Activated B cell treated with CpG ODN at 0.5 μM for 24 hours (primary cell): ENCODE measurements at regions not wholly inside any gene's neighbourhood (a gene's known extent, or its start where the extent isn't known, plus 50 kb on each side); places are given as distances from the start of the nearest gene placed in this dataset.

Experiments used
- ATAC-seq: fragments of 200-7000 bp; cut with Tn5 transposase; one replicate; pipeline ENCODE4 v1.10.0; 2021; ENCODE audit warnings: low read depth, mild to moderate bottlenecking, moderate library complexity
- CTCF ChIA-PET: fragments of 350-600 bp; sonication (Branson Sonifier 250); formaldehyde crosslinking; loops from one replicate; lab custom pipeline; 2021; ENCODE audit warnings: antibody characterized with exemption; lab: Charles Lee
- POLR2A ChIA-PET: fragments of 350-600 bp; sonication (Branson Sonifier 250); formaldehyde crosslinking; loops from one replicate; lab custom pipeline; 2021; ENCODE audit warnings: antibody characterized with exemption; lab: Charles Lee
- DNase-seq: peaks from one replicate; pipeline ENCODE4 v3.0.0; 2022
- H3K27ac Mint-ChIP-seq: one replicate; pipeline ENCODE4 v1.8.0; 2020; ENCODE audit warnings: mixed read lengths
- H3K27me3 Mint-ChIP-seq: one replicate; pipeline ENCODE4 v1.8.0; 2021; ENCODE audit warnings: mixed read lengths
- H3K36me3 Mint-ChIP-seq: one replicate; pipeline ENCODE4 v1.8.0; 2021; ENCODE audit warnings: low read depth, mixed read lengths
- H3K4me1 Mint-ChIP-seq: one replicate; pipeline ENCODE4 v1.8.0; 2021; ENCODE audit warnings: mixed read lengths
- H3K4me3 Mint-ChIP-seq: one replicate; pipeline ENCODE4 v1.8.0; 2020; ENCODE audit warnings: mild to moderate bottlenecking, mixed read lengths
- H3K9me3 Mint-ChIP-seq: one replicate; pipeline ENCODE4 v1.8.0; 2020; ENCODE audit warnings: mixed read lengths
- intact Hi-C: fragments of 100-400 bp; cut with micrococcal nuclease; formaldehyde crosslinking; loops from one replicate; pipeline ENCODE4 v1.15.1; 2024
- TF ChIP-seq, protein P1 (sequence below): fragments of 200-600 bp; IDR thresholded peaks from one replicate; pipeline ENCODE4 v1.8.0; 2022; ENCODE audit warnings: antibody characterized with exemption, mild to moderate bottlenecking

DNA sequence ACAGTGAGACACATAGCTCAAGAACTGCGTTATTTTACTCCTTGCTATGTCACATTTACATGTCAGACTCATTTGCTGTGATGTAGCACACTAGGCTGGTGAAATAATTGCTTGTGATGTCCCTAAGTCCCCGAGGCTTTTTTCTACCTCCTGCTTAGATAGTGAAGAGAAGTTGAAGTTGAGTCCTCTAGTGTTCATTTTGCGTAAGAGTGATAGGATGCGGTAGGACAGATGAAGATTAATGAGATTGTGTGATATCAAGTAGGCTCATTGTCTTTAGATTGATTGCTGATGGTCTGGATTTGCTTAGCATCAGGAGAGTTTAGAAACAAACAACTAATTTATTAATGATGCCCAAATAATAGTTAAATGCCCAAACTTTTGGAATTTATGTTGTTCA is 173.6 kb upstream of the NUDT6 start:
- ChIA-PET CTCF (no interaction called here), POLR2A (no interaction called here)
- H3K36me3 Mint-ChIP-seq, result peaks cover 20% of the 10 kb centered on the region
- ATAC-seq, result no peak
- no peak for DNase-seq
- intact Hi-C loops, result no loop called here
- no peaks in the 10 kb centered on the region for H3K4me1 Mint-ChIP-seq
- no peaks in the 10 kb centered on the region for H3K27me3 Mint-ChIP-seq
- H3K9me3 Mint-ChIP-seq, result no peaks in the 10 kb centered on the region
- no peak overlapping the region for H3K4me3 Mint-ChIP-seq
- H3K27ac Mint-ChIP-seq, result no peak overlapping the region
- TF ChIP-seq, protein P1, sequence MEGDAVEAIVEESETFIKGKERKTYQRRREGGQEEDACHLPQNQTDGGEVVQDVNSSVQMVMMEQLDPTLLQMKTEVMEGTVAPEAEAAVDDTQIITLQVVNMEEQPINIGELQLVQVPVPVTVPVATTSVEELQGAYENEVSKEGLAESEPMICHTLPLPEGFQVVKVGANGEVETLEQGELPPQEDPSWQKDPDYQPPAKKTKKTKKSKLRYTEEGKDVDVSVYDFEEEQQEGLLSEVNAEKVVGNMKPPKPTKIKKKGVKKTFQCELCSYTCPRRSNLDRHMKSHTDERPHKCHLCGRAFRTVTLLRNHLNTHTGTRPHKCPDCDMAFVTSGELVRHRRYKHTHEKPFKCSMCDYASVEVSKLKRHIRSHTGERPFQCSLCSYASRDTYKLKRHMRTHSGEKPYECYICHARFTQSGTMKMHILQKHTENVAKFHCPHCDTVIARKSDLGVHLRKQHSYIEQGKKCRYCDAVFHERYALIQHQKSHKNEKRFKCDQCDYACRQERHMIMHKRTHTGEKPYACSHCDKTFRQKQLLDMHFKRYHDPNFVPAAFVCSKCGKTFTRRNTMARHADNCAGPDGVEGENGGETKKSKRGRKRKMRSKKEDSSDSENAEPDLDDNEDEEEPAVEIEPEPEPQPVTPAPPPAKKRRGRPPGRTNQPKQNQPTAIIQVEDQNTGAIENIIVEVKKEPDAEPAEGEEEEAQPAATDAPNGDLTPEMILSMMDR, result no peak

- Mint-ChIP-seq H3K9me3 (no peaks in the 10 kb centered on the region), H3K27ac (no peak overlapping the region), H3K27me3 (no peaks in the 10 kb centered on the region), H3K36me3 (peaks cover 11% of the 10 kb centered on the region), H3K4me1 (no peaks in the 10 kb centered on the region), H3K4me3 (no peak overlapping the region)
- ChIA-PET CTCF (interaction anchor here (0.9 to 3.0 kb wide), 9 partner anchors 461 to 1220 kb away, joined by 3 to 11 read pairs (median 5); no protein-coding TSS in a partner anchor), POLR2A (no interaction called here)
- no peak for ATAC-seq
- intact Hi-C loops, result loop anchor here (1.0 to 5.0 kb wide), 7 partner anchors 294 to 1219 kb away; partner anchors contain the start of gene SPRY1
- DNase-seq, result no peak
- TF ChIP-seq, protein P1, result no peak
These were observed 180.6 kb upstream of the NUDT6 start for GRCh38 chr4:123102897-123103471.

DNA sequence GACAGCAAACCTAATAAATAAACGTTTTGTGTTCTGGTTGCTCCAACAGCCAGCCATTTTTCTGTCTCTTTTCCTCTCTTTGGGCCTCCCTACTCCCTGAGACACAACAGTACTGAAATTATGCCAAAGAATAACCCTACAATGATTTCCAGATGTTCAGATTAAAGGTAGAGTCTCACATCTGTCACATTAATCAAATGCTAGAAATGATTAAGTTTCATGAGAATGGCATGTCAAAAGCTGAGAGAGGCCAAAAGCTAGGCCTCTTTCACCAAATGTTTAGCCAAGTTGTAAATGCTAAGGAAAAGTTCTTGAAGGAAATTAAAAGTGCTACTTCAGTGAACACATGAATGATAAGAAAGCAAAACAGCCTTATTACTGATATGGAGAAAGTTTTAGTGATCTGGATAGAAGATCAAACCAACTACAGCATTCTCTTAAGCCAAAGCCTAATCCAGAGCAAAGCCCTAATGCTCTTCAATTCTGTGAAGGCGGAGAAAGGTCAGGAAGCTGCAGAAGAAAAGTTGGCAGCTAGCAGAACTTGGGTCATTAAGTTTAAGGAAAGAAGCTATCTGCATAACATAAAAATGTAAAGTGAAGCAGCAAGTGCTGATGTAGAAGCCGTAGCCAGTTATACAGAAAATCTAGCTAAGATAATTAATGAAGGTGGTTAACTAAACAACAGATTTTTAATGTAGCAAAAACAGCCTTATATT is 182.1 kb upstream of the NUDT6 start:
- CTCF ChIA-PET, result interaction anchor here (1.3 kb wide), 2 partner anchors 1157 to 1160 kb away, joined by 3 to 5 read pairs; no protein-coding TSS in a partner anchor
- no peak overlapping the region for H3K27ac Mint-ChIP-seq

GRCh38 chr4:123105026-123105420 is 182.6 kb upstream of the NUDT6 start:
- TF ChIP-seq, protein P1, result no peak
- CTCF ChIA-PET, result interaction anchor here (1.3 kb wide), 2 partner anchors 1157 to 1159 kb away, joined by 3 to 5 read pairs; no protein-coding TSS in a partner anchor
- H3K4me3 Mint-ChIP-seq, result no peak overlapping the region

More for the DNA sequence above, 182.1 kb upstream of the NUDT6 start:
- ATAC-seq (no peak), DNase-seq (no peak)
- Mint-ChIP-seq H3K9me3 (no peaks in the 10 kb centered on the region), H3K4me3 (no peak overlapping the region), H3K27me3 (no peaks in the 10 kb centered on the region), H3K4me1 (no peaks in the 10 kb centered on the region), H3K36me3 (peaks cover 9% of the 10 kb centered on the region)
- TF ChIP-seq, protein P1, result no peak
- POLR2A ChIA-PET, result no interaction called here
- intact Hi-C loops, result loop anchor here (5.0 kb wide), 2 partner anchors 293 to 668 kb away; partner anchors contain the start of gene SPRY1

GRCh38 chr4:123106747-123107146 is 184.3 kb upstream of the NUDT6 start:
- ChIA-PET CTCF (interaction anchor here (0.6 to 1.5 kb wide), 2 partner anchors 31 to 554 kb away, joined by 3 to 4 read pairs; no protein-coding TSS in a partner anchor), POLR2A (no interaction called here)
- ATAC-seq (no peak), DNase-seq (no peak)
- peaks cover 10% of the 10 kb centered on the region for H3K36me3 Mint-ChIP-seq
- H3K4me3 Mint-ChIP-seq, result no peak overlapping the region
- no peaks in the 10 kb centered on the region for H3K4me1 Mint-ChIP-seq
- H3K27ac Mint-ChIP-seq, result no peak overlapping the region
- intact Hi-C loops, result no loop called here
- H3K27me3 Mint-ChIP-seq, result no peaks in the 10 kb centered on the region
- TF ChIP-seq, protein P1, result no peak
- no peaks in the 10 kb centered on the region for H3K9me3 Mint-ChIP-seq

More at GRCh38 chr4:123105026-123105420, 182.6 kb upstream of the NUDT6 start:
- no peak for DNase-seq
- Mint-ChIP-seq H3K27me3 (no peaks in the 10 kb centered on the region), H3K36me3 (peaks cover 9% of the 10 kb centered on the region), H3K4me1 (no peaks in the 10 kb centered on the region), H3K9me3 (no peaks in the 10 kb centered on the region), H3K27ac (no peak overlapping the region)
- no peak for ATAC-seq
- intact Hi-C loops, result no loop called here
- POLR2A ChIA-PET, result no interaction called here
